ENCODE measurements at regions not wholly inside any gene's neighbourhood (a gene's known extent, or its start where the extent isn't known, plus 50 kb on each side); places are given as distances from the start of the nearest gene placed in this dataset.

GRCh38 chr21:39029086-39029755 is 154.0 kb downstream of the PSMG1 start:
- no peaks in the 10 kb centered on the region for H3K9me1 ChIP-seq (replicated peaks; ENCODE audit: control insufficient read depth, extremely low read depth, insufficient read depth, low read length)
- H3K9ac ChIP-seq (replicated peaks; ENCODE audit: extremely low read depth, insufficient read depth, low read length), result no peak overlapping the region
- no peak for TF ChIP-seq MAX (IDR thresholded peaks at IDR 0.05; ENCODE audit: insufficient read depth, insufficient read length)
- no peak for TF ChIP-seq CTCF (IDR thresholded peaks at IDR 0.05; ENCODE audit: extremely low read depth in 1 of 2, insufficient read depth in 1 of 2, low read depth in 1 of 2, low read length in 2 of 2)
- TF ChIP-seq EZH2 (IDR thresholded peaks at IDR 0.05; ENCODE audit: borderline replicate concordance, low read depth, low read length, severe bottlenecking), result no peak
- TF ChIP-seq GATA2 (IDR thresholded peaks at IDR 0.05; ENCODE audit: insufficient read depth, insufficient read length, low read depth, low read length), result no peak
- no peak for TF ChIP-seq JUN (IDR thresholded peaks at IDR 0.05; ENCODE audit: borderline replicate concordance, insufficient read depth, insufficient read length, low read depth)
- no peak for TF ChIP-seq FOS (IDR thresholded peaks at IDR 0.05; ENCODE audit: borderline replicate concordance, insufficient read depth, low read length)
- no peaks in the 10 kb centered on the region for H4K20me1 ChIP-seq (replicated peaks; ENCODE audit: control insufficient read depth, extremely low read depth, insufficient read depth, low read length)
- no peak overlapping the region for H3K27ac ChIP-seq (ENCODE audit: insufficient read depth, low read depth, low read length)
- intact Hi-C loops (cut with micrococcal nuclease), result no loop called here
- ChIA-PET POLR2A (no interaction called here), CTCF (interaction anchor here (1.1 to 1.4 kb wide), 2 partner anchors 9 to 222 kb away, joined by 3 read pairs; no protein-coding TSS in a partner anchor)
- no peaks in the 10 kb centered on the region for H3K4me1 ChIP-seq (ENCODE audit: control insufficient read depth, extremely low read depth, insufficient read depth, low read length)
- no peaks in the 10 kb centered on the region for H3K9me3 ChIP-seq (replicated peaks; ENCODE audit: control insufficient read depth, insufficient read depth, low read length)
- H3K79me2 ChIP-seq (ENCODE audit: control insufficient read depth, insufficient read depth, low read length), result no peaks in the 10 kb centered on the region
- BruUV-seq (replicated peaks), result no TSS peak
- no peak overlapping the region for H3K4me2 ChIP-seq (ENCODE audit: insufficient read depth, low read length)
- no peaks in the 10 kb centered on the region for H3K27me3 ChIP-seq (ENCODE audit: control insufficient read depth in 2 of 2, insufficient read depth in 2 of 2, low read length in 2 of 2)
- H3K36me3 ChIP-seq (ENCODE audit: control insufficient read depth in 2 of 2, extremely low read depth in 1 of 2, insufficient read depth in 2 of 2, low read length in 2 of 2), result no peaks in the 10 kb centered on the region
- dilution Hi-C loops (cut with MboI; ENCODE audit: extremely low pct_ligation_motif_present, low sequenced_read_pairs), result no loop called here
- H2AFZ ChIP-seq (ENCODE audit: low read depth, low read length), result no peak overlapping the region
- no peak for DNase-seq (ENCODE audit: low read depth, low spot score)
- FAIRE-seq, result no peak
- no peak overlapping the region for H3K4me3 ChIP-seq (replicated peaks in 1 of 3; ENCODE audit: insufficient read depth in 1 of 3, low read depth in 1 of 3, low read length in 3 of 3)

Data from endothelial cell of umbilical vein (primary cell).